Muscle layer of duodenum (tissue), 2 donors: ENCODE measurements at regions not wholly inside any gene's neighbourhood (a gene's known extent, or its start where the extent isn't known, plus 50 kb on each side); places are given as distances from the start of the nearest gene placed in this dataset.
"Not testable (repeated sequence)": the region's sequence is repeated elsewhere in the genome, so short reads cannot be mapped to it uniquely, and the experiment has no call there.

ENCODE experiments used
- H3K27ac ChIP-seq: one replicate; pipeline ENCODE4 v1.7.0; 2013; ENCODE audit warnings: mild to moderate bottlenecking, low read length
- H3K27me3 ChIP-seq: one replicate; pipeline ENCODE4 v1.7.0; 2013; ENCODE audit warnings: low read depth, mild to moderate bottlenecking, control low read depth, low read length
- H3K36me3 ChIP-seq, 2 donors: one replicate each; pipeline ENCODE4 v1.7.0; 2013; ENCODE audit warnings: low read length in 2 of 2, control low read depth in 1 of 2, mild to moderate bottlenecking in 1 of 2; ENCODE audit not compliant: insufficient read depth in 2 of 2, control insufficient read depth in 1 of 2
- H3K4me1 ChIP-seq, 2 donors: one replicate each; pipeline ENCODE4 v1.7.0; 2013; ENCODE audit warnings: low read length in 2 of 2, mild to moderate bottlenecking in 2 of 2, control low read depth in 1 of 2, moderate library complexity in 1 of 2; ENCODE audit not compliant: insufficient read depth in 2 of 2, control insufficient read depth in 1 of 2
- H3K4me3 ChIP-seq, 2 donors: one replicate each; pipeline ENCODE4 v1.7.0; 2013; ENCODE audit warnings: low read length in 2 of 2, low read depth in 1 of 2, mild to moderate bottlenecking in 1 of 2
- H3K9me3 ChIP-seq, 2 donors: one replicate each; pipeline ENCODE4 v1.7.0; 2013; ENCODE audit warnings: low read length in 2 of 2, control low read depth in 1 of 2, mild to moderate bottlenecking in 1 of 2; ENCODE audit not compliant: control insufficient read depth in 1 of 2
- donor health status: healthy.

GRCh38 chrX:40893251-40893910 lies 158.0 kb upstream of the MED14 start:
- H3K36me3 ChIP-seq: no peaks in the 10 kb centered on the region
- H3K27me3 ChIP-seq: no peaks in the 10 kb centered on the region
- no peaks in the 10 kb centered on the region for H3K9me3 ChIP-seq
- no peak overlapping the region for H3K4me3 ChIP-seq
- no peaks in the 10 kb centered on the region for H3K4me1 ChIP-seq
- H3K27ac ChIP-seq: no peak overlapping the region

- no peaks in the 10 kb centered on the region for H3K4me1 ChIP-seq
- no peaks in the 10 kb centered on the region for H3K27me3 ChIP-seq
- no peak overlapping the region for H3K27ac ChIP-seq
- no peak overlapping the region for H3K4me3 ChIP-seq
- no peaks in the 10 kb centered on the region for H3K36me3 ChIP-seq
- no peaks in the 10 kb centered on the region for H3K9me3 ChIP-seq
Observed at GRCh38 chrX:40895246-40895645, 159.9 kb upstream of the MED14 start.

- Histone ChIP-seq H3K27me3 (no peaks in the 10 kb centered on the region), H3K36me3 (no peaks in the 10 kb centered on the region), H3K27ac (no peak overlapping the region), H3K9me3 (no peaks in the 10 kb centered on the region), H3K4me3 (no peak overlapping the region), H3K4me1 (no peaks in the 10 kb centered on the region)
Observed at GRCh38 chrX:40897718-40898270, 162.5 kb upstream of the MED14 start.

GRCh38 chrX:40904739-40905138 lies 169.4 kb upstream of the MED14 start:
- not testable (repeated sequence) for H3K9me3 ChIP-seq, H3K36me3 ChIP-seq, H3K4me1 ChIP-seq, H3K27ac ChIP-seq, H3K4me3 ChIP-seq, H3K27me3 ChIP-seq

- no peaks in the 10 kb centered on the region for H3K36me3 ChIP-seq
- H3K27ac ChIP-seq: no peak overlapping the region
- H3K4me3 ChIP-seq: no peak overlapping the region
- H3K27me3 ChIP-seq: no peaks in the 10 kb centered on the region
- H3K4me1 ChIP-seq: no peaks in the 10 kb centered on the region
- no peaks in the 10 kb centered on the region for H3K9me3 ChIP-seq
Observed at GRCh38 chrX:40908026-40908425, 172.7 kb upstream of the MED14 start.

- Histone ChIP-seq H3K4me3 (no peak overlapping the region), H3K27me3 (no peaks in the 10 kb centered on the region), H3K36me3 (no peaks in the 10 kb centered on the region), H3K27ac (no peak overlapping the region), H3K9me3 (no peaks in the 10 kb centered on the region), H3K4me1 (no peaks in the 10 kb centered on the region)
Observed at GRCh38 chrX:40908857-40909475, 173.6 kb upstream of the MED14 start.

- no peaks in the 10 kb centered on the region for H3K9me3 ChIP-seq
- no peaks in the 10 kb centered on the region for H3K36me3 ChIP-seq
- no peak overlapping the region for H3K27ac ChIP-seq
Observed at GRCh38 chrX:40912166-40912565, 173.1 kb upstream of the USP9X start.

GRCh38 chrX:40912576-40912975 lies 172.7 kb upstream of the USP9X start:
- no peaks in the 10 kb centered on the region for H3K4me1 ChIP-seq
- H3K36me3 ChIP-seq: no peaks in the 10 kb centered on the region
- no peaks in the 10 kb centered on the region for H3K9me3 ChIP-seq
- H3K4me3 ChIP-seq: no peak overlapping the region
- no peak overlapping the region for H3K27ac ChIP-seq
- no peaks in the 10 kb centered on the region for H3K27me3 ChIP-seq

More at GRCh38 chrX:40912166-40912565, 173.1 kb upstream of the USP9X start:
- Histone ChIP-seq H3K4me3 (no peak overlapping the region), H3K4me1 (no peaks in the 10 kb centered on the region), H3K27me3 (no peaks in the 10 kb centered on the region)

- Histone ChIP-seq H3K4me1 (no peaks in the 10 kb centered on the region), H3K9me3 (peaks cover 0 to 2% of the 10 kb centered on the region in 2 donors), H3K4me3 (no peak overlapping the region), H3K27me3 (no peaks in the 10 kb centered on the region), H3K36me3 (no peaks in the 10 kb centered on the region), H3K27ac (no peak overlapping the region)
Observed at GRCh38 chrX:40920351-40920750, 164.9 kb upstream of the USP9X start.

GRCh38 chrX:40922307-40922706 lies 162.9 kb upstream of the USP9X start:
- Histone ChIP-seq H3K27ac (no peak overlapping the region), H3K36me3 (no peaks in the 10 kb centered on the region), H3K9me3 (peaks cover 0 to 2% of the 10 kb centered on the region in 2 donors), H3K4me1 (no peaks in the 10 kb centered on the region), H3K27me3 (no peaks in the 10 kb centered on the region), H3K4me3 (no peak overlapping the region)

GRCh38 chrX:40926739-40927427 lies 158.4 kb upstream of the USP9X start:
- H3K27me3 ChIP-seq, H3K4me1 ChIP-seq, H3K27ac ChIP-seq, H3K4me3 ChIP-seq, H3K36me3 ChIP-seq, H3K9me3 ChIP-seq: not testable (repeated sequence)
